Endothelial cell of umbilical vein (primary cell): ENCODE measurements at regions not wholly inside any gene's neighbourhood (a gene's known extent, or its start where the extent isn't known, plus 50 kb on each side); places are given as distances from the start of the nearest gene placed in this dataset.

Experiments used
- BruUV-seq: library from RNA; stranded (reverse); fragments of 400-500 nt; replicated peaks from 2 replicates; lab custom pipeline; 2021; lab: Mats Ljungman, UMichigan
- CTCF ChIA-PET: fragments of 300-600, 350-600 bp; sonication (Branson Sonifier 250); formaldehyde crosslinking; loops from one replicate; lab custom pipeline; 2021; ENCODE audit warnings: antibody characterized with exemption, inconsistent platforms; lab: Charles Lee
- POLR2A ChIA-PET: fragments of 300-600, 350-600 bp; sonication (Branson Sonifier 250); formaldehyde crosslinking; loops from one replicate; lab custom pipeline; 2021; ENCODE audit warnings: antibody characterized with exemption, inconsistent platforms; lab: Charles Lee
- DNase-seq: peaks from one replicate; pipeline ENCODE4 v3.0.0-alpha.2; 2011; ENCODE audit warnings: low read depth, low spot score
- FAIRE-seq: peaks from 2 replicates; lab custom pipeline; 2011; peaks lifted over from hg19 to GRCh38; lab: Jason Lieb, UNC
- H2AFZ ChIP-seq: 2 replicates; pipeline ENCODE4 v1.6.0; 2012; ENCODE audit warnings: low read depth, low read length, control low read depth, inconsistent platforms
- H3K27ac ChIP-seq: 2 replicates; pipeline ENCODE4 v1.5.1; 2011; ENCODE audit warnings: low read depth, mild to moderate bottlenecking, control low read depth, low read length, moderate library complexity; ENCODE audit not compliant: insufficient read depth
- H3K27me3 ChIP-seq, 2 experiments: 2 replicates each; pipeline versions ENCODE4 v1.6.0 to v1.6.1; 2011; ENCODE audit warnings: low read length in 2 of 2, mixed read lengths in 1 of 2; ENCODE audit not compliant: control insufficient read depth in 2 of 2, insufficient read depth in 2 of 2
- H3K36me3 ChIP-seq, 2 experiments: 2 replicates in 1 of 2; 3 replicates in 1 of 2; pipeline ENCODE4 v1.5.1; 2011; ENCODE audit warnings: low read length in 2 of 2, mild to moderate bottlenecking in 1 of 2, moderate library complexity in 1 of 2; ENCODE audit not compliant: control insufficient read depth in 2 of 2, insufficient read depth in 2 of 2; ENCODE audit errors: extremely low read depth in 1 of 2
- H3K4me1 ChIP-seq: 3 replicates; pipeline ENCODE4 v1.5.1; 2011; ENCODE audit warnings: mild to moderate bottlenecking, low read length; ENCODE audit not compliant: control insufficient read depth, insufficient read depth; ENCODE audit errors: extremely low read depth
- H3K4me2 ChIP-seq: 2 replicates; pipeline ENCODE4 v1.6.1; 2011; ENCODE audit warnings: low read length, control low read depth, mixed read lengths; ENCODE audit not compliant: insufficient read depth
- H3K4me3 ChIP-seq, 3 experiments: fragments of 200-600 bp in 1 of 3; sonication (generic), shearing (Covaris generic) in 1 of 3; replicated peaks in 1 of 3; 2 replicates each; pipeline ENCODE4 v1.5.1; 2011 to 2016; ENCODE audit warnings: control low read depth in 3 of 3, low read length in 3 of 3, mild to moderate bottlenecking in 2 of 3, inconsistent platforms in 1 of 3, low read depth in 1 of 3, moderate library complexity in 1 of 3; ENCODE audit not compliant: insufficient read depth in 1 of 3
- H3K79me2 ChIP-seq: 2 replicates; pipeline ENCODE4 v1.6.0; 2012; ENCODE audit warnings: low read length, inconsistent platforms; ENCODE audit not compliant: control insufficient read depth, insufficient read depth
- H3K9ac ChIP-seq: replicated peaks from 2 replicates; pipeline ENCODE3; 2011; ENCODE audit warnings: low read length, control low read depth; ENCODE audit not compliant: insufficient read depth; ENCODE audit errors: extremely low read depth
- H3K9me1 ChIP-seq: replicated peaks from 3 replicates; pipeline ENCODE4 v1.6.0; 2011; ENCODE audit warnings: mild to moderate bottlenecking, low read length; ENCODE audit not compliant: control insufficient read depth, insufficient read depth; ENCODE audit errors: extremely low read depth
- H3K9me3 ChIP-seq: replicated peaks from 2 replicates; pipeline ENCODE4 v1.5.1; 2012; ENCODE audit warnings: low read length, inconsistent platforms; ENCODE audit not compliant: control insufficient read depth, insufficient read depth
- H4K20me1 ChIP-seq: replicated peaks from 2 replicates; pipeline ENCODE3; 2011; ENCODE audit warnings: mild to moderate bottlenecking, low read length; ENCODE audit not compliant: control insufficient read depth, insufficient read depth; ENCODE audit errors: extremely low read depth
- EZH2 ChIP-seq: IDR thresholded peaks from 2 replicates; pipeline ENCODE4 v1.6.1; 2012; ENCODE audit warnings: borderline replicate concordance, low read depth, mild to moderate bottlenecking, moderate library complexity, low read length, inconsistent platforms; ENCODE audit not compliant: severe bottlenecking
- FOS ChIP-seq: IDR thresholded peaks from 2 replicates; pipeline ENCODE4 v1.6.1; 2011; ENCODE audit warnings: mild to moderate bottlenecking, low read length, moderate library complexity, borderline replicate concordance; ENCODE audit not compliant: insufficient read depth
- GATA2 ChIP-seq: IDR thresholded peaks from 2 replicates; pipeline ENCODE4 v1.7.0; 2011; ENCODE audit warnings: low read depth, mild to moderate bottlenecking, moderate library complexity, mixed read lengths, low read length; ENCODE audit not compliant: insufficient read length, insufficient read depth
- JUN ChIP-seq: IDR thresholded peaks from 2 replicates; pipeline ENCODE4 v1.6.1; 2011; ENCODE audit warnings: borderline replicate concordance, low read depth; ENCODE audit not compliant: insufficient read length, insufficient read depth
- MYC ChIP-seq: IDR thresholded peaks from one replicate; pipeline ENCODE4 v1.6.1; 2011; ENCODE audit warnings: mild to moderate bottlenecking, low read depth, low read length
- POLR2A ChIP-seq: IDR thresholded peaks from 2 replicates; pipeline ENCODE4 v1.6.1; 2012; ENCODE audit warnings: low read depth, mild to moderate bottlenecking, control low read depth, low read length
- POLR2AphosphoS5 ChIP-seq: IDR thresholded peaks from 2 replicates; pipeline ENCODE4 v1.6.1; 2012; ENCODE audit warnings: low read depth, mild to moderate bottlenecking, control low read depth, low read length, moderate library complexity; ENCODE audit not compliant: insufficient read depth
- dilution Hi-C: fragments of 300-500 bp; cut with MboI; formaldehyde crosslinking; loops from one replicate; pipeline ENCODE4 v1.15.0; 2019; ENCODE audit warnings: low sequenced_read_pairs; ENCODE audit not compliant: extremely low pct_ligation_motif_present
- intact Hi-C: fragments of 100-400 bp; cut with micrococcal nuclease; formaldehyde crosslinking; loops from one replicate; pipeline ENCODE4 v1.10.0; 2022
- TF ChIP-seq, protein P1 (sequence below), 2 donors: IDR thresholded peaks; 1 replicate in 1 of 2; 2 replicates in 1 of 2; pipeline ENCODE4 v1.5.1; 2011; ENCODE audit warnings: low read length in 2 of 2, mild to moderate bottlenecking in 2 of 2, moderate library complexity in 2 of 2, control low read depth in 1 of 2, inconsistent platforms in 1 of 2, low read depth in 1 of 2; ENCODE audit not compliant: insufficient read depth in 1 of 2; ENCODE audit errors: extremely low read depth in 1 of 2
- TF ChIP-seq, protein P2 (sequence below): IDR thresholded peaks from 2 replicates; pipeline ENCODE4 v1.6.1; 2011; ENCODE audit not compliant: insufficient read depth, insufficient read length

DNA sequence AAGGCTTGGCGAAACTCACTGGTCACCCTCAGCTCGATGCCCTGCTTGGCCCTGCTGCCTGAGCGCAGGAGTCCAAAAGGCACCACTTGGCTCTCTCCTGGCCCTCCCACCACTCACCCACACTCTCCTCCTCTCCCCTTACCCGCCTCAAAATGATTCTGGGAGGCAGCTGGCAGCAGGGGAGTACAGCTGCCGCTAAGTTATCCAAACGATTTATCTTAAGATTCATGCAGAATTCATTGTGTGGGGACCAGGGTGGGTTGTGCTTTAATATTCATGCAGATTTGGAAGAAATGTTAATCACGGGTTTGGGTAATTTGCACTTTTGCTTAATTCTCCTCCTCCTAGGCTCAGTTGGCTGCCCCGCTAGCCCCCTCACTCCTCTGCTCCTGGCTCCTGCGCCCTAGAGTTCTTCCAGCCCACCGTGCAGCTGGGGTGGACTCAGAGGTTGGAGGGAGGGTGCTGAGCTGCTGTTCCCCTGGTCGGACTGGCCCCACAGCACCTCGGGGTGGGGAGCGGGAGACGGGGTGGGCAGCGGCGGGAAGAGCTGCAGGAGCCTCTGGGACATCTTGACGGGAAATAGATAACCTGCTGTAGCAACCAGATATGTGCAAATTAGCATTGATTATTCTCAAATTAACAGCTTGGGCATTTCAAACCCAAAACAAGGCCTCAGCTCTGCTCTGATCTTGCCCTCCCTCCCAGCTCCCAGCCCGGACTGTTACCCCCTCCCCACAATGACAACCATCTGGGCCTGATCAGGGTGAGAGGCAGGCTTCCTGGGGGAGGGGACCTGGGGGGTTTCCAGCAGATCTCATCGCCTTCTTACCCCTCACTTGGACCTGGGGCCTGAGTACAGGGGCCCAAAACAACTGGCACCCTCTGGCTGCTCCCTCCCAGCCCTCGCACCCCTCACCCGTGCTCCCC lies 122.6 kb upstream of the RPL38 start:
- Histone ChIP-seq H3K9me1 (no peaks in the 10 kb centered on the region), H3K36me3 (no peaks in the 10 kb centered on the region), H4K20me1 (no peaks in the 10 kb centered on the region), H3K9me3 (peaks cover 2% of the 10 kb centered on the region), H3K27me3 (no peaks in the 10 kb centered on the region), H2AFZ (no peak overlapping the region), H3K27ac (no peak overlapping the region), H3K4me1 (no peaks in the 10 kb centered on the region), H3K9ac (no peak overlapping the region), H3K4me3 (no peak overlapping the region), H3K4me2 (no peak overlapping the region), H3K79me2 (no peaks in the 10 kb centered on the region)
- POLR2A ChIA-PET: no interaction called here
- CTCF ChIA-PET: no interaction called here
- dilution Hi-C loops (no loop called here), intact Hi-C loops (no loop called here)
- no peak for FAIRE-seq
- no peak for TF ChIP-seq FOS
- TF ChIP-seq, protein P1, sequence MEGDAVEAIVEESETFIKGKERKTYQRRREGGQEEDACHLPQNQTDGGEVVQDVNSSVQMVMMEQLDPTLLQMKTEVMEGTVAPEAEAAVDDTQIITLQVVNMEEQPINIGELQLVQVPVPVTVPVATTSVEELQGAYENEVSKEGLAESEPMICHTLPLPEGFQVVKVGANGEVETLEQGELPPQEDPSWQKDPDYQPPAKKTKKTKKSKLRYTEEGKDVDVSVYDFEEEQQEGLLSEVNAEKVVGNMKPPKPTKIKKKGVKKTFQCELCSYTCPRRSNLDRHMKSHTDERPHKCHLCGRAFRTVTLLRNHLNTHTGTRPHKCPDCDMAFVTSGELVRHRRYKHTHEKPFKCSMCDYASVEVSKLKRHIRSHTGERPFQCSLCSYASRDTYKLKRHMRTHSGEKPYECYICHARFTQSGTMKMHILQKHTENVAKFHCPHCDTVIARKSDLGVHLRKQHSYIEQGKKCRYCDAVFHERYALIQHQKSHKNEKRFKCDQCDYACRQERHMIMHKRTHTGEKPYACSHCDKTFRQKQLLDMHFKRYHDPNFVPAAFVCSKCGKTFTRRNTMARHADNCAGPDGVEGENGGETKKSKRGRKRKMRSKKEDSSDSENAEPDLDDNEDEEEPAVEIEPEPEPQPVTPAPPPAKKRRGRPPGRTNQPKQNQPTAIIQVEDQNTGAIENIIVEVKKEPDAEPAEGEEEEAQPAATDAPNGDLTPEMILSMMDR (IDR thresholded peaks at IDR 0.05; ENCODE audit: extremely low read depth in 1 of 2, insufficient read depth in 1 of 2, low read depth in 1 of 2, low read length in 2 of 2): no peak
- TF ChIP-seq GATA2: no peak
- TF ChIP-seq POLR2A: no peak
- no peak for TF ChIP-seq POLR2AphosphoS5
- TF ChIP-seq JUN: no peak
- TF ChIP-seq, protein P2, sequence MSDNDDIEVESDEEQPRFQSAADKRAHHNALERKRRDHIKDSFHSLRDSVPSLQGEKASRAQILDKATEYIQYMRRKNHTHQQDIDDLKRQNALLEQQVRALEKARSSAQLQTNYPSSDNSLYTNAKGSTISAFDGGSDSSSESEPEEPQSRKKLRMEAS: no peak
- no peak for TF ChIP-seq EZH2
- TF ChIP-seq MYC: no peak
- DNase-seq: no peak
- no TSS peak for BruUV-seq
